ENCODE measurements at regions not wholly inside any gene's neighbourhood (a gene's known extent, or its start where the extent isn't known, plus 50 kb on each side); places are given as distances from the start of the nearest gene placed in this dataset.

DNA sequence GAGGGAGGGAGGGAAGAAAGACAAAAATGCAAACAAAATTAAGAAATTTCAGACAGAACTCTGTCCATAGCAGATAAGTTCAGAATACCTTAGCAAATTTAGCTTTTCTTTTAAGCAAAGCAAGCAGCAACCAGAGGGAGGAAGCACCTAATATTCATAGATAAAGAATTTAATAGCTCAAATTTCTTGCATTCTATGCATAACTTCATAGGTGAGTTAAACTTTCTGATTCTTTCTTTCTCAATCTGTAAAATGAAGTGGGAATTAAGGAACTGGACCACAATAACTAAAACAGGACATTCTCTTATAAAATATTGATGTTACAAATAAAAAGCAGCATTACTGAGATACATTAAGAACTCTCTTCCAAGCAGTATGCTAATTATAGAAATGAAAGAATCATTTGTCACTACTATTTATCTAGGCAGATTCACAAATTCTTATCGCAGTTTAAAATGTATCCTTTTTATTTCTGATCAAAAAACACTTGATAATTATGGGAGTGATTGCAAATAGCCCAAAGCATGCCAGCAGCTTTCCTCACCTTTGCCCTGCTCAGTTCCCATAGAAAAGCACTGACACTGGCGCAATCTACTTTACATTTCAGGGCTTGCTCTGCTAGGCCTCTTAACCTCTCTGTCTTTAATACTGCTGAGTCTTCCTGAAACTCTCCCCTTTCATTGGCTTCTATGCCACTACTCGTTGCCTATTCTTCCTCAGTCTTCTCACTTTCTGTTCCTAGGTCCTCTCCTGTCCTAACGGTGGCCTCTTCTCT lies 341.8 kb downstream of the PIK3R1 start:
- Histone ChIP-seq H3K9me3 (ENCODE audit: low read depth) (no peaks in the 10 kb centered on the region), H3K27me3 (no peaks in the 10 kb centered on the region), H3K4me1 (ENCODE audit: low read depth) (no peaks in the 10 kb centered on the region), H3K36me3 (no peaks in the 10 kb centered on the region), H3K4me3 (no peak overlapping the region), H3K27ac (no peak overlapping the region)
- DNase-seq (ENCODE audit: low read depth in 1 of 2, low spot score in 1 of 2), result no peak
- no peak for TF ChIP-seq CTCF (IDR thresholded peaks at IDR 0.05; ENCODE audit: low read depth, low read length)

- Histone ChIP-seq H3K27me3 (no peaks in the 10 kb centered on the region), H3K9me3 (ENCODE audit: low read depth) (no peaks in the 10 kb centered on the region), H3K36me3 (no peaks in the 10 kb centered on the region), H3K4me3 (no peak overlapping the region), H3K27ac (no peak overlapping the region), H3K4me1 (ENCODE audit: low read depth) (no peaks in the 10 kb centered on the region)
- peak; percentile 14 to 98 for DNase-seq (ENCODE audit: low read depth in 1 of 2, low spot score in 1 of 2)
- TF ChIP-seq CTCF (IDR thresholded peaks at IDR 0.05; ENCODE audit: low read depth, low read length), result no peak
Measured at GRCh38 chr5:68562308-68562707, 346.8 kb downstream of the PIK3R1 start.

- H3K4me3 ChIP-seq, result no peak overlapping the region
- H3K36me3 ChIP-seq, result no peaks in the 10 kb centered on the region
- no peaks in the 10 kb centered on the region for H3K27me3 ChIP-seq
- H3K4me1 ChIP-seq (ENCODE audit: low read depth), result no peaks in the 10 kb centered on the region
- TF ChIP-seq CTCF (IDR thresholded peaks at IDR 0.05; ENCODE audit: low read depth, low read length), result no peak
- H3K9me3 ChIP-seq (ENCODE audit: low read depth), result no peaks in the 10 kb centered on the region
- no peak for DNase-seq (ENCODE audit: low read depth in 1 of 2, low spot score in 1 of 2)
- no peak overlapping the region for H3K27ac ChIP-seq
Measured at GRCh38 chr5:68565427-68565826, 349.9 kb downstream of the PIK3R1 start.

GRCh38 chr5:68576805-68577204 lies 361.2 kb downstream of the PIK3R1 start:
- H3K27me3 ChIP-seq, result no peaks in the 10 kb centered on the region
- no peak overlapping the region for H3K4me3 ChIP-seq
- H3K9me3 ChIP-seq (ENCODE audit: low read depth), result no peaks in the 10 kb centered on the region
- no peaks in the 10 kb centered on the region for H3K36me3 ChIP-seq
- TF ChIP-seq CTCF (IDR thresholded peaks at IDR 0.05; ENCODE audit: low read depth, low read length), result no peak
- DNase-seq (ENCODE audit: low read depth in 1 of 2, low spot score in 1 of 2), result no peak
- no peaks in the 10 kb centered on the region for H3K4me1 ChIP-seq (ENCODE audit: low read depth)
- no peak overlapping the region for H3K27ac ChIP-seq

- Histone ChIP-seq H3K4me1 (ENCODE audit: low read depth) (no peaks in the 10 kb centered on the region), H3K27me3 (no peaks in the 10 kb centered on the region), H3K36me3 (no peaks in the 10 kb centered on the region), H3K9me3 (ENCODE audit: low read depth) (no peaks in the 10 kb centered on the region), H3K4me3 (no peak overlapping the region), H3K27ac (no peak overlapping the region)
- no peak for TF ChIP-seq CTCF (IDR thresholded peaks at IDR 0.05; ENCODE audit: low read depth, low read length)
- DNase-seq (ENCODE audit: low read depth in 1 of 2, low spot score in 1 of 2), result no peak
Measured at GRCh38 chr5:68582284-68582683, 366.7 kb downstream of the PIK3R1 start.

Data from cardiac muscle cell (in vitro differentiated cells and primary cell).